ENCODE measurements at regions not wholly inside any gene's neighbourhood (a gene's known extent, or its start where the extent isn't known, plus 50 kb on each side); places are given as distances from the start of the nearest gene placed in this dataset.

- TF ChIP-seq FOXK2 (IDR thresholded peaks at IDR 0.05) (no peak), PKNOX1 (IDR thresholded peaks at IDR 0.05) (no peak), BHLHE40 (IDR thresholded peaks at IDR 0.05; ENCODE audit: borderline replicate concordance) (no peak), NFRKB (IDR thresholded peaks at IDR 0.05) (no peak), ARNT (IDR thresholded peaks at IDR 0.05) (no peak)
- ChIA-PET CTCF (no interaction called here), POLR2A (no interaction called here)
- DNase-seq (ENCODE audit: extremely low spot score): no peak
Measured at GRCh38 chr17:62902531-62903220, 63.4 kb upstream of the TANC2 start.

GRCh38 chr17:62901544-62901943 lies 64.5 kb upstream of the TANC2 start:
- POLR2A ChIA-PET: no interaction called here
- no peak for TF ChIP-seq CTBP1 (IDR thresholded peaks at IDR 0.05; ENCODE audit: borderline replicate concordance)
- no peak for TF ChIP-seq PKNOX1 (IDR thresholded peaks at IDR 0.05)
- TF ChIP-seq HDGF (IDR thresholded peaks at IDR 0.05; ENCODE audit: borderline replicate concordance): no peak
- TF ChIP-seq FOXM1 (IDR thresholded peaks at IDR 0.05; ENCODE audit: borderline replicate concordance): no peak
- CTCF ChIA-PET: no interaction called here
- no peak for DNase-seq (ENCODE audit: extremely low spot score)

- DNase-seq (ENCODE audit: extremely low spot score): no peak
- POLR2A ChIA-PET: no interaction called here
- CTCF ChIA-PET: interaction anchor here (0.6 kb wide), 2 partner anchors 16 to 20 kb away, joined by 3 to 6 read pairs; no protein-coding TSS in a partner anchor
- no peak for TF ChIP-seq PKNOX1 (IDR thresholded peaks at IDR 0.05)
- TF ChIP-seq ARNT (IDR thresholded peaks at IDR 0.05): no peak
- TF ChIP-seq FOXM1 (IDR thresholded peaks at IDR 0.05; ENCODE audit: borderline replicate concordance): no peak
- no peak for TF ChIP-seq FOXA1 (IDR thresholded peaks at IDR 0.05)
- TF ChIP-seq NFRKB (IDR thresholded peaks at IDR 0.05): no peak
- no peak for TF ChIP-seq HDGF (IDR thresholded peaks at IDR 0.05; ENCODE audit: borderline replicate concordance)
- no peak for TF ChIP-seq ELF4 (IDR thresholded peaks at IDR 0.05)
- TF ChIP-seq BHLHE40 (IDR thresholded peaks at IDR 0.05; ENCODE audit: borderline replicate concordance): no peak
- TF ChIP-seq SP1 (IDR thresholded peaks at IDR 0.05): no peak
- TF ChIP-seq FOXK2 (IDR thresholded peaks at IDR 0.05): no peak
- no peak for TF ChIP-seq CTBP1 (IDR thresholded peaks at IDR 0.05; ENCODE audit: borderline replicate concordance)
- TF ChIP-seq L3MBTL2 (conservative IDR thresholded peaks at IDR 0.05): no peak
- no peak for TF ChIP-seq SUZ12 (IDR thresholded peaks at IDR 0.05)
- TF ChIP-seq ZNF384 (IDR thresholded peaks at IDR 0.05): no peak
- TF ChIP-seq LEF1 (IDR thresholded peaks at IDR 0.05; ENCODE audit: borderline replicate concordance): no peak
Measured at GRCh38 chr17:62900096-62900495, 65.9 kb upstream of the TANC2 start.

GRCh38 chr17:62899361-62899760 lies 66.7 kb upstream of the TANC2 start:
- TF ChIP-seq ZNF384 (IDR thresholded peaks at IDR 0.05): no peak
- TF ChIP-seq PKNOX1 (IDR thresholded peaks at IDR 0.05): no peak
- TF ChIP-seq L3MBTL2 (conservative IDR thresholded peaks at IDR 0.05): no peak
- TF ChIP-seq TARDBP (IDR thresholded peaks at IDR 0.05): no peak
- TF ChIP-seq ARNT (IDR thresholded peaks at IDR 0.05): no peak
- no peak for TF ChIP-seq SP1 (IDR thresholded peaks at IDR 0.05)
- no peak for TF ChIP-seq BHLHE40 (IDR thresholded peaks at IDR 0.05; ENCODE audit: borderline replicate concordance)
- no peak for TF ChIP-seq SUZ12 (IDR thresholded peaks at IDR 0.05)
- no peak for TF ChIP-seq FOXK2 (IDR thresholded peaks at IDR 0.05)
- TF ChIP-seq FOXM1 (IDR thresholded peaks at IDR 0.05; ENCODE audit: borderline replicate concordance): no peak
- no peak for TF ChIP-seq FOXA1 (IDR thresholded peaks at IDR 0.05)
- no peak for TF ChIP-seq ELF4 (IDR thresholded peaks at IDR 0.05)
- TF ChIP-seq HDGF (IDR thresholded peaks at IDR 0.05; ENCODE audit: borderline replicate concordance): no peak
- TF ChIP-seq CTBP1 (IDR thresholded peaks at IDR 0.05; ENCODE audit: borderline replicate concordance): no peak
- TF ChIP-seq NFRKB (IDR thresholded peaks at IDR 0.05): no peak
- no peak for TF ChIP-seq LEF1 (IDR thresholded peaks at IDR 0.05; ENCODE audit: borderline replicate concordance)

GRCh38 chr17:62898239-62898864 lies 67.7 kb upstream of the TANC2 start:
- ChIA-PET CTCF (interaction anchor here (0.6 kb wide), 1 partner anchor 30 kb away, joined by 5 read pairs; no protein-coding TSS in a partner anchor), POLR2A (no interaction called here)
- no peak for DNase-seq (ENCODE audit: extremely low spot score)
- no peak for TF ChIP-seq SUZ12 (IDR thresholded peaks at IDR 0.05)
- no peak for TF ChIP-seq ELF4 (IDR thresholded peaks at IDR 0.05)
- TF ChIP-seq CTBP1 (IDR thresholded peaks at IDR 0.05; ENCODE audit: borderline replicate concordance): no peak
- no peak for TF ChIP-seq NFRKB (IDR thresholded peaks at IDR 0.05)

More at GRCh38 chr17:62899361-62899760, 66.7 kb upstream of the TANC2 start:
- POLR2A ChIA-PET: no interaction called here
- CTCF ChIA-PET: interaction anchor here (0.6 kb wide), 1 partner anchor 20 kb away, joined by 6 read pairs; no protein-coding TSS in a partner anchor
- no peak for DNase-seq (ENCODE audit: extremely low spot score)

- DNase-seq (ENCODE audit: extremely low spot score): no peak
- ChIA-PET CTCF (no interaction called here), POLR2A (no interaction called here)
- TF ChIP-seq NFRKB (IDR thresholded peaks at IDR 0.05): no peak
- no peak for TF ChIP-seq SUZ12 (IDR thresholded peaks at IDR 0.05)
- no peak for TF ChIP-seq TARDBP (IDR thresholded peaks at IDR 0.05)
- TF ChIP-seq FOXK2 (IDR thresholded peaks at IDR 0.05): no peak
- TF ChIP-seq SP1 (IDR thresholded peaks at IDR 0.05): no peak
- no peak for TF ChIP-seq ELF4 (IDR thresholded peaks at IDR 0.05)
- TF ChIP-seq HDGF (IDR thresholded peaks at IDR 0.05; ENCODE audit: borderline replicate concordance): no peak
- TF ChIP-seq FOXM1 (IDR thresholded peaks at IDR 0.05; ENCODE audit: borderline replicate concordance): no peak
- no peak for TF ChIP-seq LEF1 (IDR thresholded peaks at IDR 0.05; ENCODE audit: borderline replicate concordance)
- no peak for TF ChIP-seq CTBP1 (IDR thresholded peaks at IDR 0.05; ENCODE audit: borderline replicate concordance)
- TF ChIP-seq L3MBTL2 (conservative IDR thresholded peaks at IDR 0.05): no peak
- TF ChIP-seq ARNT (IDR thresholded peaks at IDR 0.05): no peak
- no peak for TF ChIP-seq PKNOX1 (IDR thresholded peaks at IDR 0.05)
- TF ChIP-seq FOXA1 (IDR thresholded peaks at IDR 0.05): no peak
- TF ChIP-seq ZNF384 (IDR thresholded peaks at IDR 0.05): no peak
- TF ChIP-seq BHLHE40 (IDR thresholded peaks at IDR 0.05; ENCODE audit: borderline replicate concordance): no peak
Measured at GRCh38 chr17:62897706-62898105, 68.3 kb upstream of the TANC2 start.
